PC-9 (cell line): ENCODE measurements at regions not wholly inside any gene's neighbourhood (a gene's known extent, or its start where the extent isn't known, plus 50 kb on each side); places are given as distances from the start of the nearest gene placed in this dataset.

ENCODE experiments used
- BruUV-seq: library from RNA; stranded (reverse); fragments of 400-500 nt; replicated peaks from 2 replicates; lab custom pipeline; 2021; lab: Mats Ljungman, UMichigan
- CTCF ChIA-PET: fragments of 300-600 bp; sonication (Branson Sonifier 250); formaldehyde crosslinking; loops from one replicate; lab custom pipeline; 2022; ENCODE audit warnings: antibody characterized with exemption; lab: Charles Lee
- POLR2A ChIA-PET: fragments of 300-600 bp; sonication (Branson Sonifier 250); formaldehyde crosslinking; loops from one replicate; lab custom pipeline; 2022; ENCODE audit warnings: antibody characterized with exemption; ENCODE audit not compliant: unreplicated experiment; lab: Charles Lee
- DNase-seq, 2 experiments: peaks; one replicate each; pipeline versions ENCODE4 v3.0.0 to v3.0.0-alpha.2; 2015 to 2022; ENCODE audit warnings: mixed read lengths in 1 of 2
- H2AFZ ChIP-seq: fragments of 200-600 bp; sonication (generic); 2 replicates; pipeline ENCODE4 v1.8.1; 2017; ENCODE audit warnings: antibody characterized with exemption
- H3F3A ChIP-seq: fragments of 200-600 bp; sonication (generic); 2 replicates; pipeline ENCODE4 v1.8.1; 2017; ENCODE audit warnings: antibody characterized with exemption, mild to moderate bottlenecking, low read depth; ENCODE audit not compliant: insufficient read depth
- H3K27ac ChIP-seq: fragments of 200-600 bp; sonication (generic); 2 replicates; pipeline ENCODE4 v1.6.1; 2016; ENCODE audit warnings: mixed run types
- H3K27me3 ChIP-seq: fragments of 200-600 bp; sonication (generic); 2 replicates; pipeline ENCODE4 v1.6.1; 2016; ENCODE audit warnings: low read depth, mixed run types; ENCODE audit not compliant: insufficient read depth
- H3K36me3 ChIP-seq: fragments of 200-600 bp; sonication (generic); 2 replicates; pipeline ENCODE4 v1.6.1; 2016; ENCODE audit warnings: low read depth, mixed run types
- H3K4me1 ChIP-seq: fragments of 200-600 bp; sonication (generic); replicated peaks from 2 replicates; pipeline ENCODE4 v1.6.1; 2016; ENCODE audit warnings: mixed run types; ENCODE audit not compliant: insufficient read depth
- H3K4me2 ChIP-seq: fragments of 200-600 bp; sonication (generic); 2 replicates; pipeline ENCODE4 v1.6.1; 2017; ENCODE audit warnings: mixed run types
- H3K4me3 ChIP-seq: fragments of 200-600 bp; sonication (generic); 2 replicates; pipeline ENCODE4 v1.6.1; 2016; ENCODE audit warnings: mixed run types
- H3K79me2 ChIP-seq: fragments of 200-600 bp; sonication (generic); 2 replicates; pipeline ENCODE4 v1.6.1; 2017; ENCODE audit warnings: low read depth, mixed run types
- H3K9me2 ChIP-seq: fragments of 200-600 bp; sonication (generic); 2 replicates; pipeline ENCODE4 v1.8.1; 2017; ENCODE audit warnings: mild to moderate bottlenecking; ENCODE audit not compliant: insufficient read depth
- H3K9me3 ChIP-seq: fragments of 200-600 bp; sonication (generic); 2 replicates; pipeline ENCODE4 v1.8.1; 2016; ENCODE audit warnings: low read depth; ENCODE audit not compliant: insufficient read depth
- H4K20me1 ChIP-seq: fragments of 200-600 bp; sonication (generic); 2 replicates; pipeline ENCODE4 v1.8.1; 2017; ENCODE audit not compliant: insufficient read depth
- EZH2 ChIP-seq: fragments of 200-600 bp; sonication (generic); IDR thresholded peaks from 2 replicates; pipeline ENCODE4 v1.8.0; 2017; ENCODE audit warnings: antibody characterized with exemption, low read depth
- intact Hi-C: fragments of 100-400 bp; cut with micrococcal nuclease; formaldehyde crosslinking; loops from one replicate; pipeline ENCODE4 v1.10.0; 2022; ENCODE audit not compliant: unreplicated experiment
- TF ChIP-seq, protein P1 (sequence below): fragments of 200-600 bp; sonication (generic); conservative IDR thresholded peaks from 2 replicates; pipeline ENCODE4 v1.6.1; 2017; ENCODE audit warnings: mixed run types, antibody characterized with exemption, mild to moderate bottlenecking, moderate library complexity

DNA sequence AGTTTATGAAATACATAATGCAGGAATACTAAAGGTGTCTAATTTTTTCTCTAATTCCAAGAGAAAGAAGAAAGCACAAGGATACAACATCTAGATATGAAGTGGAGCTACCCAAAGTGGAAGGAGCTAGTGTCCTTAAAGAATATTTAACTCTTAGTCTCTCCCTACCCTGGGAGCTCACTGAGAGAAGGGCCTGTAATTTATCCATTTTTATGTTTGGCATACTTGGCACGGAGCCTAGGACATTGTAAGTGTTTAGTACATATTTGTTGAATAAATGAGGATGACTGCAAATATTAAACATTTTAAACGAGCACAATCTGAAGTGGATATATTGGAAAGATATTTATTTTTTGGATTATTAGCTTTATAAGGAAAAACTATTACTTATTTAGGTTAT is 674.8 kb downstream of the IQCM start:
- Histone ChIP-seq H3F3A (no peaks in the 10 kb centered on the region), H3K9me2 (no peaks in the 10 kb centered on the region), H3K4me3 (no peak overlapping the region), H4K20me1 (no peaks in the 10 kb centered on the region), H3K36me3 (no peaks in the 10 kb centered on the region), H2AFZ (no peak overlapping the region), H3K27me3 (no peaks in the 10 kb centered on the region), H3K79me2 (no peaks in the 10 kb centered on the region), H3K4me1 (no peaks in the 10 kb centered on the region), H3K9me3 (no peaks in the 10 kb centered on the region), H3K27ac (no peak overlapping the region), H3K4me2 (no peak overlapping the region)
- no peak for DNase-seq
- intact Hi-C loops, result no loop called here
- TF ChIP-seq, protein P1, sequence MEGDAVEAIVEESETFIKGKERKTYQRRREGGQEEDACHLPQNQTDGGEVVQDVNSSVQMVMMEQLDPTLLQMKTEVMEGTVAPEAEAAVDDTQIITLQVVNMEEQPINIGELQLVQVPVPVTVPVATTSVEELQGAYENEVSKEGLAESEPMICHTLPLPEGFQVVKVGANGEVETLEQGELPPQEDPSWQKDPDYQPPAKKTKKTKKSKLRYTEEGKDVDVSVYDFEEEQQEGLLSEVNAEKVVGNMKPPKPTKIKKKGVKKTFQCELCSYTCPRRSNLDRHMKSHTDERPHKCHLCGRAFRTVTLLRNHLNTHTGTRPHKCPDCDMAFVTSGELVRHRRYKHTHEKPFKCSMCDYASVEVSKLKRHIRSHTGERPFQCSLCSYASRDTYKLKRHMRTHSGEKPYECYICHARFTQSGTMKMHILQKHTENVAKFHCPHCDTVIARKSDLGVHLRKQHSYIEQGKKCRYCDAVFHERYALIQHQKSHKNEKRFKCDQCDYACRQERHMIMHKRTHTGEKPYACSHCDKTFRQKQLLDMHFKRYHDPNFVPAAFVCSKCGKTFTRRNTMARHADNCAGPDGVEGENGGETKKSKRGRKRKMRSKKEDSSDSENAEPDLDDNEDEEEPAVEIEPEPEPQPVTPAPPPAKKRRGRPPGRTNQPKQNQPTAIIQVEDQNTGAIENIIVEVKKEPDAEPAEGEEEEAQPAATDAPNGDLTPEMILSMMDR, result no peak
- TF ChIP-seq EZH2, result no peak
- CTCF ChIA-PET, result no interaction called here
- BruUV-seq, result no TSS peak
- POLR2A ChIA-PET, result no interaction called here

DNA sequence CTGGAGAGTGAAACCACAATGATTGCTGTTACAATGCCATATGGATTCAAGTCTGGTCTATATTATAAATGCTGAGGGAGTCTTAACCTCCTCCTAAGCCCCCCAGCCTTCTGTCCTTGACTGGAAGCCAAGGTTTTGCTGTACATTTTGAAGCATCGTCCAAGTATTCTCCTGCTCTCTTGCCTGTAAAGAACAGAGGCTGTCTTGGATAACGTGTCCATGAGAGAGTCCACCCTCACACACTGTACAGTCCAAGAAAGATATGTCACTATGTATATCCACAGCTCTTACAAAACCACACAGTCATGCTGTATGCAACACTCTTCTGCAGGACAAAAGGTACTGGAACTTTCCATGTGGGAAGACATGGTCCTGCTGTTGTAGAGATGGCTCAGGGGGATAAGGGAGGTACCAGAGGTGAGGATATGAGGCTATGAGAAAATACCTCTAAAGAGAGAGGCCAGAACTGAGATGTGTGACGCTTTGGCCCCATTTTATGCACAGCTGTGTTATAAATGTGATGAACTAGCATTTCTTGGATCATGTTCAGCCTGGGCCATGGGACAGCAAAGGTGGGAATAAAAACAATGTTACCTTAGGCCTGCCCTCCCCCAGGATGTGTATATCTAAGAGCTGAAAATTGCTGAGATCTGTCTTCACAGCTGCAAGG is 678.6 kb downstream of the IQCM start:
- Histone ChIP-seq H4K20me1 (no peaks in the 10 kb centered on the region), H2AFZ (no peak overlapping the region), H3K4me3 (no peak overlapping the region), H3K4me2 (no peak overlapping the region), H3K9me2 (no peaks in the 10 kb centered on the region), H3K79me2 (no peaks in the 10 kb centered on the region), H3F3A (no peaks in the 10 kb centered on the region), H3K4me1 (no peaks in the 10 kb centered on the region), H3K27ac (no peak overlapping the region), H3K9me3 (no peaks in the 10 kb centered on the region), H3K27me3 (no peaks in the 10 kb centered on the region), H3K36me3 (no peaks in the 10 kb centered on the region)
- no peak for TF ChIP-seq EZH2
- TF ChIP-seq, protein P1, result no peak
- POLR2A ChIA-PET, result no interaction called here
- DNase-seq, result no peak
- intact Hi-C loops, result no loop called here
- BruUV-seq, result no TSS peak
- CTCF ChIA-PET, result no interaction called here

DNA sequence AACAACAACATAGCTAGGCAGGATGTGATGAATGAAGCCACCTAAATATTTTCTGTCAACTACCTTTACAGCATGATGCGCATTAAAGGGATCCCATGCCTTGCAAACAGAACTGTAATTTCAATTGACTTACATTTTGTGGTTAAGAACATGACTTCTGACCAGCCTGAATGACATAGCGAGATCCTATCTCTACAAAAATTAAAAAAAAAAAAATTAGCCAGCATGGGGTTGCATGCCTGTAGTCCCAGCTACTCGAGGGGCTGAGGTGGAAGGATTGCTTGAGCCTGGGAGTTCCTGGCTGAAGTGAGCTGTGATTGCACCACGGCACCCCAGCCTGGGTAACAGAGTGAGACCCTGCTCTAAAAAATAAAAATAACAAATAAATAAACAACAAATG is 680.6 kb downstream of the IQCM start:
- no peaks in the 10 kb centered on the region for H3K79me2 ChIP-seq
- no peak overlapping the region for H2AFZ ChIP-seq
- no peak overlapping the region for H3K27ac ChIP-seq
- DNase-seq, result no peak
- ChIA-PET CTCF (interaction anchor here (0.7 kb wide), 1 partner anchor 1141 kb away, joined by 4 read pairs; no protein-coding TSS in a partner anchor), POLR2A (interaction anchor here (0.7 kb wide), 1 partner anchor 632 kb away, joined by 6 read pairs; no protein-coding TSS in a partner anchor)
- no peaks in the 10 kb centered on the region for H3K9me2 ChIP-seq
- no peaks in the 10 kb centered on the region for H3K4me1 ChIP-seq
- no peaks in the 10 kb centered on the region for H3K9me3 ChIP-seq
- no peaks in the 10 kb centered on the region for H4K20me1 ChIP-seq
- H3K4me2 ChIP-seq, result no peak overlapping the region
- no peaks in the 10 kb centered on the region for H3K36me3 ChIP-seq
- H3K4me3 ChIP-seq, result no peak overlapping the region
- no TSS peak for BruUV-seq
- no peaks in the 10 kb centered on the region for H3F3A ChIP-seq
- H3K27me3 ChIP-seq, result no peaks in the 10 kb centered on the region
- TF ChIP-seq, protein P1, result no peak
- TF ChIP-seq EZH2, result no peak
- intact Hi-C loops, result no loop called here
